ENCODE measurements at regions not wholly inside any gene's neighbourhood (a gene's known extent, or its start where the extent isn't known, plus 50 kb on each side); places are given as distances from the start of the nearest gene placed in this dataset.
"Not testable (repeated sequence)": the region's sequence is repeated elsewhere in the genome, so short reads cannot be mapped to it uniquely, and the experiment has no call there.

- FAIRE-seq (no peak), DNase-seq (ENCODE audit: insufficient read length) (no peak)
- no peak for TF ChIP-seq POLR2AphosphoS5 (IDR thresholded peaks at IDR 0.05; ENCODE audit: low read depth, low read length)
- no peak for TF ChIP-seq POLR2A (IDR thresholded peaks at IDR 0.05; ENCODE audit: low read depth, low read length)
- no peak for TF ChIP-seq TAF1 (IDR thresholded peaks at IDR 0.05; ENCODE audit: borderline replicate concordance, low read depth, low read length)
Measured at GRCh38 chr3:55264919-55265318, 222.2 kb downstream of the WNT5A start.

GRCh38 chr3:55252921-55253320 lies 234.2 kb downstream of the WNT5A start:
- TF ChIP-seq TAF1 (IDR thresholded peaks at IDR 0.05; ENCODE audit: borderline replicate concordance, low read depth, low read length): no peak
- no peak for TF ChIP-seq POLR2AphosphoS5 (IDR thresholded peaks at IDR 0.05; ENCODE audit: low read depth, low read length)
- no peak for TF ChIP-seq POLR2A (IDR thresholded peaks at IDR 0.05; ENCODE audit: low read depth, low read length)
- DNase-seq (ENCODE audit: insufficient read length) (no peak), FAIRE-seq (no peak)

DNA sequence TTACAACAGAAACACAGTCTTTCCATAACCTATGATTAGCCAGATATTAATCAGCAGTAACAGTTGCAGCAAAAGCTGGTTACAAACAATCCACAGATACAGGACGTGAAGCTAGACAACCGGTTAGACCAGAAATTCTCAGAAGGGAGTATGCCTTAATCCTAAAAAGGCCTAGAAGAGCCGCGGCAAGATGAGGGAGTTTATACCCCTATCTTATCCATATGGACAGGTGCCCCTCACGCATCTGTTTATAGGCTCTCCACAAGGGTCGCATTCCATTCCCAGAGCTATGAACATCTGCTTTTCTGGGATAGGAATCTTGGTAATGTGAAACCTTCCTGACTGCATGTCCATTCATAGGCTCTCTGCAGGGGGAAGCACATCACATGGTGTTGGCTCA lies 237.9 kb downstream of the WNT5A start:
- not testable (repeated sequence) for FAIRE-seq; DNase-seq (ENCODE audit: insufficient read length)

DNA sequence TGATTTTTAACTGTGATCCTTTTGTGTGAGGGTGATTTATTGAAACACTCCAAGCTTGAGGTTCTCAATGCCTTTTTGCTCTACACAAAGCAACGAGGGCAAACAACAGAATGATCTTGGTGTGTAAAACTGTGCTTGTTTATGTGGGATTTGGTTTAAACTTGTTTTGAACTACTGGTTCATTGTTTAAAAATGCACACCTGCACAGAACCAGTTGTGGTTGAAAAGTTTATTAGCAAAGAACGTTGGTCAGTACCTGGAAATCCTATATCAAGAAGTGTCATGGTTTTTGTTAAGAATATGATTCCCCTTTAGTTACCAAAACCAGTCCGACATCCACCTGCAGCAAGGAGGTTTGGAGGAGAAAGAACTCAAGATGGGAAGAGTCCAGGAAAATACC lies 239.4 kb downstream of the WNT5A start:
- no peak for FAIRE-seq
- no peak for DNase-seq (ENCODE audit: insufficient read length)
- TF ChIP-seq TAF1 (IDR thresholded peaks at IDR 0.05; ENCODE audit: borderline replicate concordance, low read depth, low read length): no peak
- TF ChIP-seq POLR2A (IDR thresholded peaks at IDR 0.05; ENCODE audit: low read depth, low read length): no peak
- no peak for TF ChIP-seq POLR2AphosphoS5 (IDR thresholded peaks at IDR 0.05; ENCODE audit: low read depth, low read length)

- TF ChIP-seq POLR2A (IDR thresholded peaks at IDR 0.05; ENCODE audit: low read depth, low read length) (no peak), POLR2AphosphoS5 (IDR thresholded peaks at IDR 0.05; ENCODE audit: low read depth, low read length) (no peak), TAF1 (IDR thresholded peaks at IDR 0.05; ENCODE audit: borderline replicate concordance, low read depth, low read length) (no peak)
- FAIRE-seq (no peak), DNase-seq (ENCODE audit: insufficient read length) (no peak)
Measured at GRCh38 chr3:55246033-55246432, 241.1 kb downstream of the WNT5A start.

DNA sequence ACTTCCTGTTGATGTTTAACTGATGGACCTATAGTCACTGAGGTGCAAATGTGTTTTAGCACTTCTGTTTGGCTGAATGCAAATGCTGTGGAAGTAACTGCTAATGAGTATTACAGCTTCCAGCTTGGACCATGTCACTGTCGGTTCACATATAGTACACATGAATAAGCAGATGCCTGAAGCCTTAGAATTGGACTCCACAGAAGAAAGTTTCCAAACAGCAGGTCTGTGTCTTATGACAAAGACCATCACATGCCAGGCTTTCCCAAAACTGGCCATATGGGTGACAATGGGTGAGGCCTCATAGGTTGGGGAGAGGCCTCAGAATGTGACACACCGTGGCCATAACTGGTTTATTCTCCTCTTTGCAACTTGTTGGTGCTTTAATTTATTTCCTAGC lies 241.8 kb downstream of the WNT5A start:
- FAIRE-seq (no peak), DNase-seq (ENCODE audit: insufficient read length) (no peak)
- TF ChIP-seq POLR2AphosphoS5 (IDR thresholded peaks at IDR 0.05; ENCODE audit: low read depth, low read length) (no peak), TAF1 (IDR thresholded peaks at IDR 0.05; ENCODE audit: borderline replicate concordance, low read depth, low read length) (no peak), POLR2A (IDR thresholded peaks at IDR 0.05; ENCODE audit: low read depth, low read length) (no peak)

DNA sequence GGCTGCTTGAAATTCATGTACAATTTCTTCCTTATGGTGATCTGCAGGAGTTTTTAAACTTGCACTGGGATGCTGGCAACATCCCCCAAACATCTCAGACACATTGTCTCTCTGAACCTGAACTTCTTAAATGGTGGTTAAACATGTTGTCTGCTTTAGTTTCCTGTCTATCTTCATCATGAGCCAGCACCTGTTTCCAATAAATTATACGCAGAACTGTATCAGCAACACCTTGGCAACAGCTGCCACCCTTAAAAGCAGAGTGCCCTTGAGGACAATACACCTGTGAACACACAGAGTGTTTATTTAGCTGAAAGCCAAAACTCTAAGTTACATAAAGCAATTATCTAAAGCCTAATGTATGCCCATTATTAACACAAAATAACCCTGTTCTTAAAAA lies 242.9 kb downstream of the WNT5A start:
- no peak for TF ChIP-seq TAF1 (IDR thresholded peaks at IDR 0.05; ENCODE audit: borderline replicate concordance, low read depth, low read length)
- TF ChIP-seq POLR2A (IDR thresholded peaks at IDR 0.05; ENCODE audit: low read depth, low read length): no peak
- TF ChIP-seq POLR2AphosphoS5 (IDR thresholded peaks at IDR 0.05; ENCODE audit: low read depth, low read length): no peak
- FAIRE-seq (no peak), DNase-seq (ENCODE audit: insufficient read length) (no peak)

GRCh38 chr3:55243678-55244077 lies 243.4 kb downstream of the WNT5A start:
- no peak for FAIRE-seq

GRCh38 chr3:55242921-55243320 lies 244.2 kb downstream of the WNT5A start:
- no peak for DNase-seq (ENCODE audit: insufficient read length)
- TF ChIP-seq POLR2AphosphoS5 (IDR thresholded peaks at IDR 0.05; ENCODE audit: low read depth, low read length): no peak
- no peak for TF ChIP-seq POLR2A (IDR thresholded peaks at IDR 0.05; ENCODE audit: low read depth, low read length)
- TF ChIP-seq TAF1 (IDR thresholded peaks at IDR 0.05; ENCODE audit: borderline replicate concordance, low read depth, low read length): no peak
- no peak for FAIRE-seq

More at GRCh38 chr3:55243678-55244077, 243.4 kb downstream of the WNT5A start:
- no peak for DNase-seq (ENCODE audit: insufficient read length)
- no peak for TF ChIP-seq POLR2AphosphoS5 (IDR thresholded peaks at IDR 0.05; ENCODE audit: low read depth, low read length)
- TF ChIP-seq POLR2A (IDR thresholded peaks at IDR 0.05; ENCODE audit: low read depth, low read length): no peak
- no peak for TF ChIP-seq TAF1 (IDR thresholded peaks at IDR 0.05; ENCODE audit: borderline replicate concordance, low read depth, low read length)

GRCh38 chr3:55241098-55241497 lies 246.0 kb downstream of the WNT5A start:
- TF ChIP-seq TAF1 (IDR thresholded peaks at IDR 0.05; ENCODE audit: borderline replicate concordance, low read depth, low read length): no peak
- no peak for TF ChIP-seq POLR2A (IDR thresholded peaks at IDR 0.05; ENCODE audit: low read depth, low read length)
- TF ChIP-seq POLR2AphosphoS5 (IDR thresholded peaks at IDR 0.05; ENCODE audit: low read depth, low read length): no peak

GRCh38 chr3:55235416-55235815 lies 251.7 kb downstream of the WNT5A start:
- DNase-seq (ENCODE audit: insufficient read length) (no peak), FAIRE-seq (no peak)
- TF ChIP-seq POLR2A (IDR thresholded peaks at IDR 0.05; ENCODE audit: low read depth, low read length) (no peak), TAF1 (IDR thresholded peaks at IDR 0.05; ENCODE audit: borderline replicate concordance, low read depth, low read length) (no peak), POLR2AphosphoS5 (IDR thresholded peaks at IDR 0.05; ENCODE audit: low read depth, low read length) (no peak)

More at GRCh38 chr3:55241098-55241497, 246.0 kb downstream of the WNT5A start:
- no peak for DNase-seq (ENCODE audit: insufficient read length)
- FAIRE-seq: no peak

DNA sequence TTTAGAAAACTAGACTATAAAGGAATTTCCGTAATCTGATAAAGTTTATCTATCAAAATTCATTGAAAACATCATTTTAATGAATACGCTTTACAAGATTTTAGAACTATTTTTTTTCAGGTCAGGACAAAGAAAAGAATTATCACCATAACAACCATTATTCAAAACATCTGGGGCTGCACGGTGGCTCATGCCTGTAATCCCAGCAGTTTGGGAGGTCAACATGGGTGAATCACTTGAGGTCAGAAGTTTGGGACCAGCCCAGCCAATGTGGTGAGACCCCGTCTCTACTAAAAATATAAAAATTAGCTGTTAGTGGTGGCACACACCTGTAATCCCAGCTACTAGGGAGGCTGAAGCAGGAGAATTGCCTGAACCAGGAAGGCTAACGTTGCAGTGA lies 260.4 kb downstream of the WNT5A start:
- DNase-seq (ENCODE audit: insufficient read length): no peak
- TF ChIP-seq POLR2A (IDR thresholded peaks at IDR 0.05; ENCODE audit: low read depth, low read length) (no peak), TAF1 (IDR thresholded peaks at IDR 0.05; ENCODE audit: borderline replicate concordance, low read depth, low read length) (no peak), POLR2AphosphoS5 (IDR thresholded peaks at IDR 0.05; ENCODE audit: low read depth, low read length) (no peak)
- FAIRE-seq: no peak

DNA sequence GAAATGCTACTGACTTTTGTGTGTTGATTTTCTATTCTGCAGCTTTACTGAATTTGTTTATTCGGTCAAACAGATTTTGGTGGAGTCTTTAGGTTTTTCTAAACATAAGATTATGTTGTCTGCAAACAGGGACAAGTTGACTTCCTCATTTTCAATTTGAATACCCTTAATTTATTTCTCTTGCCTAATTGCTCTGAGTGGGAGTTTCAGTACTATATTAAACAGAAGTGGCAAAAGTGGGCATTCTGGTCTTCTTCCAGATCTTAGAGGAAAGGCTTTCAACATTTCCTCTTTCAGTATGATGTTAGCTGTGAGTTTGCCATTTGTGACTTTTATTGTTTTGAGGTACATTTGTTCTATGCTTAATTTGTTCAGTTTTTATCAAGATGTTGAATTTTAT lies 268.5 kb downstream of the WNT5A start:
- FAIRE-seq (no peak), DNase-seq (ENCODE audit: insufficient read length) (no peak)
- TF ChIP-seq POLR2AphosphoS5 (IDR thresholded peaks at IDR 0.05; ENCODE audit: low read depth, low read length): no peak
- TF ChIP-seq POLR2A (IDR thresholded peaks at IDR 0.05; ENCODE audit: low read depth, low read length): no peak
- no peak for TF ChIP-seq TAF1 (IDR thresholded peaks at IDR 0.05; ENCODE audit: borderline replicate concordance, low read depth, low read length)
